Upper lobe of left lung (tissue), 4 donors: ENCODE measurements at regions not wholly inside any gene's neighbourhood (a gene's known extent, or its start where the extent isn't known, plus 50 kb on each side); places are given as distances from the start of the nearest gene placed in this dataset.

Experiments used
- CTCF ChIP-seq, 6 experiments: fragments of 450-650 bp in 4 of 6; fragments of 200-600 bp in 2 of 6; sonication (generic) in 2 of 6; IDR thresholded peaks; one replicate each; pipeline ENCODE4 v1.5.1; 2016 to 2019; ENCODE audit warnings: antibody characterized with exemption in 6 of 6
- EP300 ChIP-seq, 4 donors: sonication (generic); formaldehyde crosslinking; IDR thresholded peaks; one replicate each; pipeline ENCODE4 v1.5.1; 2017; ENCODE audit warnings: antibody characterized with exemption in 4 of 4, control low read depth in 2 of 4
- POLR2A ChIP-seq, 4 donors: fragments of 450-650 bp; IDR thresholded peaks; one replicate each; pipeline ENCODE4 v1.5.1; 2016 to 2017; ENCODE audit warnings: antibody characterized with exemption in 4 of 4, mild to moderate bottlenecking in 2 of 4
- POLR2AphosphoS5 ChIP-seq, 2 donors: sonication (generic); formaldehyde crosslinking; IDR thresholded peaks; one replicate each; pipeline ENCODE4 v1.5.1; 2017; ENCODE audit warnings: antibody characterized with exemption in 2 of 2

GRCh38 chr20:39117491-39117890 lies 155.3 kb downstream of the DHX35 start:
- TF ChIP-seq CTCF (IDR thresholded peaks at IDR 0.05) (no peak), POLR2AphosphoS5 (IDR thresholded peaks at IDR 0.05) (no peak), EP300 (IDR thresholded peaks at IDR 0.05) (no peak), POLR2A (IDR thresholded peaks at IDR 0.05) (no peak)
